ENCODE measurements at regions not wholly inside any gene's neighbourhood (a gene's known extent, or its start where the extent isn't known, plus 50 kb on each side); places are given as distances from the start of the nearest gene placed in this dataset.

DNA sequence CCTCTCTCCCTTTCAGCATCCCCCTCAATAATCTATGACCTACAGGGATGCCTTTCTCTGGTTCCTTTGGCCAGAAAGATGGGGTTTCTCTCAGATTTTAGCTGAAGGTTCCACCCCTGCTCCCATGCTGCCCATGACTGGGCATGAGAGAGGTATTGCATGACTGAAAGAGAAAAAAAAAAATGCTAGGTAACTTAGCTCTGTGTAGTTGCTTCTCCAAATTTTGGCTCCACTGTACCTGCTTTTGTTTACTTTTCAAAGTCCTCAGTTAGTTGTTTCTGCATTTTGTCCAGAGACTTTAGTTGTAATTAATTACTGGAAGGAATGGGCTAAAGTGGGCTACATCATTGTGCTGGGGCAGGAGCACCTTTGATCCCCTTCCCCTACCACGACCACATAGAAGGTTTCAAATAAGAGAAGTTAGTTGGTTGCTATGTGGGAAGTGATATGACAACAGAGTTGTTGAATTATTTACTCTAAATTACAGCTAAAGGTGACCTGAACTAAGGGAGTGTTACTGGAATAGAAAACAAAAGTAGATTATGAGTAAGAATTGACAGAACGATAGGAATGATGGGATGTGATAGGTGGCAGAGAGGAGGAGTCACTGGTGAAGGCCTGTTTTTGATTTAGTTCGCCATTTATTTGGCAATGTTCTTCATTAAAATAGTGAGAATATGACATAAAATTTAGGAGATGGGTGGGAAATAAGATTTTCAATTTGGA lies 605.4 kb upstream of the NR2F2 start (continued):
- no peak for TF ChIP-seq CBX5 (IDR thresholded peaks at IDR 0.05; ENCODE audit: low read depth, low read length)
- TF ChIP-seq YY1 (IDR thresholded peaks at IDR 0.05; ENCODE audit: low read depth, low read length) = no peak
- no peak for TF ChIP-seq SRF (IDR thresholded peaks at IDR 0.05; ENCODE audit: low read depth, low read length)

All from H1 (cell line).